ENCODE measurements at regions not wholly inside any gene's neighbourhood (a gene's known extent, or its start where the extent isn't known, plus 50 kb on each side); places are given as distances from the start of the nearest gene placed in this dataset.
"Not testable (repeated sequence)": the region's sequence is repeated elsewhere in the genome, so short reads cannot be mapped to it uniquely, and the experiment has no call there.

GRCh38 chr13:73531014-73531413 is 472.2 kb downstream of the KLF5 start:
- Mint-ChIP-seq H3K36me3 (ENCODE audit: low read depth) (no peaks in the 10 kb centered on the region), H3K4me3 (ENCODE audit: unreplicated experiment) (no peak overlapping the region), H3K27ac (ENCODE audit: unreplicated experiment) (no peak overlapping the region), H3K4me1 (ENCODE audit: low read depth) (no peaks in the 10 kb centered on the region), H3K27me3 (ENCODE audit: low read depth) (peaks cover 6% of the 10 kb centered on the region), H3K9me3 (ENCODE audit: low read depth) (peaks cover 6% of the 10 kb centered on the region)
- TF ChIP-seq, protein P1, sequence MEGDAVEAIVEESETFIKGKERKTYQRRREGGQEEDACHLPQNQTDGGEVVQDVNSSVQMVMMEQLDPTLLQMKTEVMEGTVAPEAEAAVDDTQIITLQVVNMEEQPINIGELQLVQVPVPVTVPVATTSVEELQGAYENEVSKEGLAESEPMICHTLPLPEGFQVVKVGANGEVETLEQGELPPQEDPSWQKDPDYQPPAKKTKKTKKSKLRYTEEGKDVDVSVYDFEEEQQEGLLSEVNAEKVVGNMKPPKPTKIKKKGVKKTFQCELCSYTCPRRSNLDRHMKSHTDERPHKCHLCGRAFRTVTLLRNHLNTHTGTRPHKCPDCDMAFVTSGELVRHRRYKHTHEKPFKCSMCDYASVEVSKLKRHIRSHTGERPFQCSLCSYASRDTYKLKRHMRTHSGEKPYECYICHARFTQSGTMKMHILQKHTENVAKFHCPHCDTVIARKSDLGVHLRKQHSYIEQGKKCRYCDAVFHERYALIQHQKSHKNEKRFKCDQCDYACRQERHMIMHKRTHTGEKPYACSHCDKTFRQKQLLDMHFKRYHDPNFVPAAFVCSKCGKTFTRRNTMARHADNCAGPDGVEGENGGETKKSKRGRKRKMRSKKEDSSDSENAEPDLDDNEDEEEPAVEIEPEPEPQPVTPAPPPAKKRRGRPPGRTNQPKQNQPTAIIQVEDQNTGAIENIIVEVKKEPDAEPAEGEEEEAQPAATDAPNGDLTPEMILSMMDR (IDR thresholded peaks at IDR 0.05): no peak
- no peak for DNase-seq (ENCODE audit: low spot score)

GRCh38 chr13:73522937-73523336 is 464.1 kb downstream of the KLF5 start:
- no peak overlapping the region for H3K27ac Mint-ChIP-seq (ENCODE audit: unreplicated experiment)
- H3K9me3 Mint-ChIP-seq (ENCODE audit: low read depth): no peaks in the 10 kb centered on the region
- H3K4me1 Mint-ChIP-seq (ENCODE audit: low read depth): no peaks in the 10 kb centered on the region
- TF ChIP-seq, protein P1 (IDR thresholded peaks at IDR 0.05): no peak
- no peak overlapping the region for H3K4me3 Mint-ChIP-seq (ENCODE audit: unreplicated experiment)
- no peak for DNase-seq (ENCODE audit: low spot score)
- H3K27me3 Mint-ChIP-seq (ENCODE audit: low read depth): peaks cover 14% of the 10 kb centered on the region
- peaks cover 2% of the 10 kb centered on the region for H3K36me3 Mint-ChIP-seq (ENCODE audit: low read depth)

GRCh38 chr13:73521985-73522524 is 463.2 kb downstream of the KLF5 start:
- H3K36me3 Mint-ChIP-seq (ENCODE audit: low read depth): peaks cover 2% of the 10 kb centered on the region
- TF ChIP-seq, protein P1 (IDR thresholded peaks at IDR 0.05): no peak
- H3K27ac Mint-ChIP-seq (ENCODE audit: unreplicated experiment): no peak overlapping the region
- H3K4me1 Mint-ChIP-seq (ENCODE audit: low read depth): no peaks in the 10 kb centered on the region
- peaks cover 14% of the 10 kb centered on the region for H3K27me3 Mint-ChIP-seq (ENCODE audit: low read depth)
- no peaks in the 10 kb centered on the region for H3K9me3 Mint-ChIP-seq (ENCODE audit: low read depth)
- no peak overlapping the region for H3K4me3 Mint-ChIP-seq (ENCODE audit: unreplicated experiment)
- DNase-seq (ENCODE audit: low spot score): no peak

DNA sequence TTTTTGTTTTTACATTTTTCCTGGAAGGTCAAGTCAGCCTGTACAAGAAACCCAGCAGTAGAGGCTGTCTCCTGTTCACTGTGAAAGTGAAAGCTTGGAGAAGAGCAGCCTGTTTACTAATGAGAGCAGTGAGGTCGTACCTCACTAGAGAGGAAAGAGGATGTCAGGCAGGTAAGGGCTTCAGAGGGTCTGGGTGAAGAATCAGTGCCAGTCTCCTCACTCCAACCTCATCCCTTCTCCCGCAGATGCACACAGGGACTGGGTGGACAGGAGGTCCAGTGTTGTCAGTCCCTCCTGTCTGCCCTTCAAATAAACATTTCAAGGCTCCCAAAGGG is 462.5 kb downstream of the KLF5 start:
- Mint-ChIP-seq H3K4me3 (ENCODE audit: unreplicated experiment) (no peak overlapping the region), H3K27me3 (ENCODE audit: low read depth) (peaks cover 13% of the 10 kb centered on the region), H3K27ac (ENCODE audit: unreplicated experiment) (no peak overlapping the region), H3K36me3 (ENCODE audit: low read depth) (peaks cover 2% of the 10 kb centered on the region), H3K4me1 (ENCODE audit: low read depth) (no peaks in the 10 kb centered on the region), H3K9me3 (ENCODE audit: low read depth) (no peaks in the 10 kb centered on the region)
- DNase-seq (ENCODE audit: low spot score): no peak
- TF ChIP-seq, protein P1 (IDR thresholded peaks at IDR 0.05): no peak

DNA sequence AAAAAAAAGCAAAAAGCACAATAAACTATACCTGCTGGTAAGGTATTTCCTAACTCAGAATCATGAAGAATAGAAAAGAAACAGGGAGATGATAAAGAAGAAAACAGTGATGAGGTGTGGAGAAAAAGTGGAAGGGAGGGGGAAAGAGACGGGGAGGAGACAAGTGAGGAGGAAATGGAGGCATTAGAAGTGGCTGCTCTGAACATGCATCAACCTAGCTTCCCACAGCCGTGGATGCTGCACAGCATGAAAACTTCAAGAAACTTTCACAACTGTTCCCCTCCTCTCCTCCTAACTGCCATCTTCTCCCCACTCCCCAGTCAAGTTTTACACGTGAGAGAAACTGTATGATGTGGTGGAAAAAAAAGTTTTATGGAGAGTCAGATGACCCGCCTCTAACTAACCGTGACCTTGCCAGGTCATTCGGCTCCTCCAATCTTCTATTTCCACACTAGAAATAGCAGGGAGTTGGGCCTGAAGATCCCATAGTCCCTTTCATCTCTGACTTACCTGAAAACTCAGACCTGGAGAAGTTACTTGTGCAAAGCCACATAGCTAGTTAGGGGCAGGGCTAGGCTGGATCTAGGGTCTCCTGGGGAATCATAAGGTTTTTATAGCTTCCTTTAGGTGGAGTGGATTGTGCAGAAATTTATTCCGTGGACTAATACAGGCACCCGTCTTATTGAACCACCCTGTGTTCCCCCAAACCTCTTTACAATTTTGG is 461.9 kb downstream of the KLF5 start:
- TF ChIP-seq, protein P1 (IDR thresholded peaks at IDR 0.05): no peak
- H3K27me3 Mint-ChIP-seq (ENCODE audit: low read depth): peaks cover 13% of the 10 kb centered on the region
- H3K27ac Mint-ChIP-seq (ENCODE audit: unreplicated experiment): no peak overlapping the region
- H3K4me3 Mint-ChIP-seq (ENCODE audit: unreplicated experiment): no peak overlapping the region
- no peaks in the 10 kb centered on the region for H3K9me3 Mint-ChIP-seq (ENCODE audit: low read depth)
- no peak for DNase-seq (ENCODE audit: low spot score)
- H3K4me1 Mint-ChIP-seq (ENCODE audit: low read depth): no peaks in the 10 kb centered on the region
- H3K36me3 Mint-ChIP-seq (ENCODE audit: low read depth): peaks cover 2% of the 10 kb centered on the region

GRCh38 chr13:73520135-73520534 is 461.3 kb downstream of the KLF5 start:
- not testable (repeated sequence) for H3K9me3 Mint-ChIP-seq (ENCODE audit: low read depth); DNase-seq (ENCODE audit: low spot score); H3K4me3 Mint-ChIP-seq (ENCODE audit: unreplicated experiment); H3K27ac Mint-ChIP-seq (ENCODE audit: unreplicated experiment); H3K4me1 Mint-ChIP-seq (ENCODE audit: low read depth); H3K36me3 Mint-ChIP-seq (ENCODE audit: low read depth)
- H3K27me3 Mint-ChIP-seq (ENCODE audit: low read depth): peaks cover 13% of the 10 kb centered on the region

Data from chondrocyte (in vitro differentiated cells).